ENCODE measurements at regions not wholly inside any gene's neighbourhood (a gene's known extent, or its start where the extent isn't known, plus 50 kb on each side); places are given as distances from the start of the nearest gene placed in this dataset.

DNA sequence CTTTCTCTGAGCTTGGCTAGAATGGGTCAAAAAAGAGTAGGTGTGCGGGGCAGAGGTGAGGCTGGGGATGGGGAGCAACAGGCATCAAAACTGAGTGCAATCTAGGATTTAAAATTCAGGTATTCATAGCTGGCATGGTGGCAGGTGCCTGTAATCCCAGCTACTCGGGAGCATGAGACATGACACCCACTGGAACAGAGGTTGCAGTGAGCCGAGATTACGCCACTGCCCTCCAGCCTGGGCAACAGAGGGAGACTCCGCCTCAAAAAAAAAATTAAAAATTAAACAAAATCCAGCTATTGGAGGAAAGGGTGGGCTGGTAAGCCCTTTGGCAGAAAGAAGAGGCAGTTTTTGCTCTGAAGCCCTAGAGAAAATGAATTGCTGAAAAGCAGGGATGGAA is 485.8 kb upstream of the PROK2 start:
- Histone ChIP-seq H3K4me3 (no peak overlapping the region), H3K4me2 (peak overlapping the region; percentile 52; the same call in 2 of the 3 replicates), H3K9me3 (no peaks in the 10 kb centered on the region), H3K4me1 (peaks cover 19% of the 10 kb centered on the region), H3K27ac (peak overlapping the region; percentile 28 to 69; a peak in 3 of 6 replicates)
- WGBS (ENCODE audit: missing lambda C conversion rate): 74% methylated on average over 5 of the region's 5 CpGs
- ChIA-PET CTCF (interaction anchor here (1.3 to 1.5 kb wide), 3 partner anchors 11 to 33 kb away, joined by 3 to 7 read pairs (median 4); no protein-coding TSS in a partner anchor), POLR2A (no interaction called here)
- ATAC-seq: no peak
- FAIRE-seq: no peak
- no peak for DNase-seq (ENCODE audit: low read depth in 1 of 2, low spot score in 1 of 2)
- no peak for TF ChIP-seq CBX8 (IDR thresholded peaks at IDR 0.05)
- no peak for TF ChIP-seq E2F6 (IDR thresholded peaks at IDR 0.05; ENCODE audit: borderline replicate concordance, low read depth)
- no peak for TF ChIP-seq CBX2 (IDR thresholded peaks at IDR 0.05; ENCODE audit: borderline replicate concordance, low read depth)
- TF ChIP-seq CHD2 (IDR thresholded peaks at IDR 0.05; ENCODE audit: low read length, partially characterized antibody): no peak
- TF ChIP-seq JUNB (IDR thresholded peaks at IDR 0.05): no peak
- no peak for TF ChIP-seq FOXS1 (CRISPR knock-in tag; IDR thresholded peaks at IDR 0.05)
- TF ChIP-seq, protein P1, sequence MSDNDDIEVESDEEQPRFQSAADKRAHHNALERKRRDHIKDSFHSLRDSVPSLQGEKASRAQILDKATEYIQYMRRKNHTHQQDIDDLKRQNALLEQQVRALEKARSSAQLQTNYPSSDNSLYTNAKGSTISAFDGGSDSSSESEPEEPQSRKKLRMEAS (IDR thresholded peaks at IDR 0.05): no peak
- no peak for TF ChIP-seq HDAC2 (IDR thresholded peaks at IDR 0.05)
- TF ChIP-seq RNF2 (IDR thresholded peaks at IDR 0.05; ENCODE audit: borderline replicate concordance, low read depth): no peak

DNA sequence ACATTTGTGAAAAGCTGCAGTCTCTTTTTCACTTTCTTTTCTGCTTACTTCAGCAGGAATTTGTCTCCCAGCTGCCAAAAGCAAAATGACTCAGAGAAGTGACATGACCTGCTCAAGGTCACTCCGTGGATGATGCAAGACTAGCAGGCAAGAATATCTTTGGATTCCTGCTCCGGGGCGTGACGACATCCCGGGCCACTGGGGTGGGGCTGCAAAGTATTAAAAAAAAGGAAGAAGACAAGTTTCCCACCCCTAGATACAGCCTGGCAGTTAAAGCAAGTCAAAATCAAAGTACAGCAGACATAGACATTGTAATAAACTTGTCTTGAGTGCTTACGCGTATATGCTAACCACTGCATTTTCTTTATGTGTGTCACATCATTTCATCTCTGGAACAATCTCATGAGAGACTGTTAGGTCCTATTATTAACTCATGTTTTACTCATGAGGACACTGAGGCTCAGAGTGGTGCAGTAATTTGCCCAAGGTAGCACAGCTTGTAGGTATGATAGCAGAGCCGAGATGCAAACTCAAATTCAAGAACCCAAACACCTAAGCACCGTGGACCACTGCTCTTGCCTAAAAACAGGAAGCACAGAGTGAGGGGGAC is 485.2 kb upstream of the PROK2 start:
- H3K27ac ChIP-seq: peak overlapping the region; percentile 28 to 69; a peak in 3 of 6 replicates
- H3K9me3 ChIP-seq: no peaks in the 10 kb centered on the region
- peak overlapping the region; percentile 52 for H3K4me2 ChIP-seq
- no peak overlapping the region for H3K4me3 ChIP-seq
- FAIRE-seq (no peak), ATAC-seq (peak; percentile 52 to 71; a peak in 4 of 6 replicates), DNase-seq (ENCODE audit: low read depth in 1 of 2, low spot score in 1 of 2) (peak; percentile 36 to 67)
- ChIA-PET POLR2A (no interaction called here), CTCF (interaction anchor here (1.3 to 1.5 kb wide), 3 partner anchors 10 to 33 kb away, joined by 3 to 7 read pairs (median 4); no protein-coding TSS in a partner anchor)
- peak; percentile 88; the same call in 1 of the 2 replicates for TF ChIP-seq ESRRA (IDR thresholded peaks at IDR 0.05; ENCODE audit: borderline replicate concordance, low read length)
- TF ChIP-seq SREBF2 (IDR thresholded peaks at IDR 0.05): no peak
- TF ChIP-seq JUNB (IDR thresholded peaks at IDR 0.05): peak; percentile 36; the same call in 1 of the 2 replicates
- peak; percentile 25 for TF ChIP-seq ZFP36 (IDR thresholded peaks at IDR 0.05; ENCODE audit: borderline replicate concordance, partially characterized antibody)
- no peak; the same call in 1 of the 2 replicates for TF ChIP-seq FOSL2 (IDR thresholded peaks at IDR 0.05)
- peak; percentile 61; the same call in 1 of the 2 replicates for TF ChIP-seq FOSL2 (CRISPR knock-in tag; IDR thresholded peaks at IDR 0.05)
- TF ChIP-seq, protein P2, sequence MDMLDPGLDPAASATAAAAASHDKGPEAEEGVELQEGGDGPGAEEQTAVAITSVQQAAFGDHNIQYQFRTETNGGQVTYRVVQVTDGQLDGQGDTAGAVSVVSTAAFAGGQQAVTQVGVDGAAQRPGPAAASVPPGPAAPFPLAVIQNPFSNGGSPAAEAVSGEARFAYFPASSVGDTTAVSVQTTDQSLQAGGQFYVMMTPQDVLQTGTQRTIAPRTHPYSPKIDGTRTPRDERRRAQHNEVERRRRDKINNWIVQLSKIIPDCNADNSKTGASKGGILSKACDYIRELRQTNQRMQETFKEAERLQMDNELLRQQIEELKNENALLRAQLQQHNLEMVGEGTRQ (IDR thresholded peaks at IDR 0.05): no peak
- peak in 1 of 2 experiments; percentile 21; a peak in 1 of 5 replicates for TF ChIP-seq EP300 (IDR thresholded peaks at IDR 0.05)
- TF ChIP-seq CEBPB (IDR thresholded peaks at IDR 0.05): peak; percentile 75; a peak in 3 of 4 replicates
- TF ChIP-seq MAFK (IDR thresholded peaks at IDR 0.05; ENCODE audit: partially characterized antibody): peak; percentile 96
- WGBS (ENCODE audit: missing lambda C conversion rate): 25% methylated on average over 9 of the region's 9 CpGs
- H3K4me1 ChIP-seq: peaks cover 19% of the 10 kb centered on the region

DNA sequence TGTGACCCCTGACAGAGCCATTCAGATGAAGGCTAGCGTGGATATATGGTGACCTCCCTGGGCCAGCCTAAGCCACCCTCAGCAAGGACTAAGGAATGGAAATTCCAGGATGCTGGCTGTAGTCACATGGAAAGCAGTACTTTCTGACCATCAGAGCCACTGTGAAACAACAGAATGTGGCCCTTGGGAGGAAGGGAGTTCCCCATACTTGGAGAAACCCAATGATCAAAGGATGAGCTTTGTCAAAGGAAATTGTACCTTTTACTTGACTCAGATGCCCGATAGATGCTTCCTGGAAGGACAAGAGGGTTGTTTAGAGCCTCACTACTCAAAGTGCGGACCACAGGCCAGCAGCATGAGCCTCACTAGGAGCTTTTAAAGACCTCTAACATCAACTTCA is 484.5 kb upstream of the PROK2 start:
- CTCF ChIA-PET: interaction anchor here (1.5 kb wide), 1 partner anchor 9 kb away, joined by 7 read pairs; no protein-coding TSS in a partner anchor
- no peak for FAIRE-seq
- POLR2A ChIA-PET: no interaction called here

More for the DNA sequence above, 484.5 kb upstream of the PROK2 start:
- Histone ChIP-seq H3K27ac (peak overlapping the region in 1 of 2 experiments; percentile 38; a peak in 2 of 6 replicates), H3K4me2 (peak overlapping the region; percentile 52), H3K9me3 (no peaks in the 10 kb centered on the region), H3K4me1 (peaks cover 16% of the 10 kb centered on the region), H3K4me3 (no peak overlapping the region)
- DNase-seq (ENCODE audit: low read depth in 1 of 2, low spot score in 1 of 2) (no peak), ATAC-seq (no peak)
- TF ChIP-seq EHMT2 (IDR thresholded peaks at IDR 0.05; ENCODE audit: low read depth): no peak
- TF ChIP-seq HOXB13 (CRISPR knock-in tag; IDR thresholded peaks at IDR 0.05; ENCODE audit: low read depth): no peak
- no peak for TF ChIP-seq REST (IDR thresholded peaks at IDR 0.05)
- TF ChIP-seq, protein P3, sequence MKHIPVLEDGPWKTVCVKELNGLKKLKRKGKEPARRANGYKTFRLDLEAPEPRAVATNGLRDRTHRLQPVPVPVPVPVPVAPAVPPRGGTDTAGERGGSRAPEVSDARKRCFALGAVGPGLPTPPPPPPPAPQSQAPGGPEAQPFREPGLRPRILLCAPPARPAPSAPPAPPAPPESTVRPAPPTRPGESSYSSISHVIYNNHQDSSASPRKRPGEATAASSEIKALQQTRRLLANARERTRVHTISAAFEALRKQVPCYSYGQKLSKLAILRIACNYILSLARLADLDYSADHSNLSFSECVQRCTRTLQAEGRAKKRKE (CRISPR knock-in tag; IDR thresholded peaks at IDR 0.05; ENCODE audit: low read depth): no peak
- no peak for TF ChIP-seq CHD2 (IDR thresholded peaks at IDR 0.05; ENCODE audit: low read length, partially characterized antibody)
- TF ChIP-seq MYC (IDR thresholded peaks at IDR 0.05; ENCODE audit: borderline replicate concordance, low read length): no peak
- TF ChIP-seq FOSL2 (IDR thresholded peaks at IDR 0.05): no peak
- TF ChIP-seq FOSL2 (CRISPR knock-in tag; IDR thresholded peaks at IDR 0.05): no peak
- no peak for TF ChIP-seq GATA3 (IDR thresholded peaks at IDR 0.05; ENCODE audit: borderline replicate concordance)
- TF ChIP-seq ZC3H11A (IDR thresholded peaks at IDR 0.05): no peak
- TF ChIP-seq POLR2AphosphoS2 (conservative IDR thresholded peaks at IDR 0.05; ENCODE audit: low read length): no peak
- TF ChIP-seq, protein P4, sequence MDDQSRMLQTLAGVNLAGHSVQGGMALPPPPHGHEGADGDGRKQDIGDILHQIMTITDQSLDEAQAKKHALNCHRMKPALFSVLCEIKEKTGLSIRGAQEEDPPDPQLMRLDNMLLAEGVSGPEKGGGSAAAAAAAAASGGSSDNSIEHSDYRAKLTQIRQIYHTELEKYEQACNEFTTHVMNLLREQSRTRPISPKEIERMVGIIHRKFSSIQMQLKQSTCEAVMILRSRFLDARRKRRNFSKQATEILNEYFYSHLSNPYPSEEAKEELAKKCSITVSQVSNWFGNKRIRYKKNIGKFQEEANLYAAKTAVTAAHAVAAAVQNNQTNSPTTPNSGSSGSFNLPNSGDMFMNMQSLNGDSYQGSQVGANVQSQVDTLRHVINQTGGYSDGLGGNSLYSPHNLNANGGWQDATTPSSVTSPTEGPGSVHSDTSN (IDR thresholded peaks at IDR 0.05): no peak
- WGBS (ENCODE audit: missing lambda C conversion rate): 82% methylated on average over 3 of the region's 3 CpGs
